ENCODE measurements at regions not wholly inside any gene's neighbourhood (a gene's known extent, or its start where the extent isn't known, plus 50 kb on each side); places are given as distances from the start of the nearest gene placed in this dataset.

DNA sequence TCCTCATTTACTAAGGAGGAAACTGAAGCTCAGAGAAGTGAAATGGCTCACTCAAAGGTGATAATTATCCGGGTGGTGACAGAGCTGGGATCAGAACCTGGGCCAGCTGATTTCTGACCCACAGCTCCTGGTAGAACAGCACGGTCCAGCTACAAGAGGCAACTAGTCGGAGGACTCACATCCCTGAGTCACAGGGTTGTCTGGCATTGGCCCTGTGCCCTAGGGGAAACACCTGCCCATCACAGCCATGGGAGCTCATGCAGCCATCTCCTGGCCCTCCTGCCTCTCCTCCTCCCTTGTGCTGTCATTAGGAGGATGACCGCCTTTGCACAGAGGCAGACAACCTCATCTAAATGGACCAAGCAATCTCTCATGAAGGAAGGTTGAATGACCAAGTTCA is 115.2 kb upstream of the TSPAN5 start:
- ATAC-seq: no peak
- no peak for DNase-seq (ENCODE audit: missing footprints)
- intact Hi-C loops (cut with DNase I): no loop called here

DNA sequence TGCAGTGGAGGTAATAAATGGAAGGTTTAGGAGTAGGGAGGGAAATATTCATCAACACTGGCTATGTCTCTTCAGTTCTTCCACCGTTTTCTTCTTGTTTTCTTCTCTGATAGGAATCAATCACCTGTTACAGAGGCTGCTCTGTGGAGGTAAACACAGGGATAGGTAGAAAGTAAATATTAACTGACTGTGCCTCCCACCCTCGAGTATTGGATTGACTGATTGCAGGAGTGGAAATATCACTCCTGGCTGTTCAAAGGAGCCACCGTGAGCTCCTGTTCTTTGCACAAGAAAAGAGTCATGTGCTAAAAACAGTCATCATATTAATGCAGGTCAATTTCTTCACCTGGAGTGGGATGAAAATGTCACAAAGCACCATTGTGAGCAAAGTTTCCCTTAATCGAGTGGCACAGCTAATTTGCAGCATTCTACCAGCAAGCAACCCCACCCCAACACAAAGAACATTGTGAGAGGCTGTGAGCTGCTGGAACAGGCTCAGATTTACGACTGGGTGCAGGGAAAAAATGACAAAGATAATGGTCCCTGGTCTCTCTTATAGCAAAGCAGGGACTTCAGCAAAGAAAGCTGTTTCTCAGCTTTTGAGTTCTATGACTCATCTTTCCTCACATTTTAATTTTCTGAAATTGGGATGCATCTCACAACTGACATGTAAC is 113.7 kb upstream of the TSPAN5 start:
- DNase-seq (ENCODE audit: missing footprints) (no peak), ATAC-seq (no peak)
- intact Hi-C loops (cut with DNase I): no loop called here

DNA sequence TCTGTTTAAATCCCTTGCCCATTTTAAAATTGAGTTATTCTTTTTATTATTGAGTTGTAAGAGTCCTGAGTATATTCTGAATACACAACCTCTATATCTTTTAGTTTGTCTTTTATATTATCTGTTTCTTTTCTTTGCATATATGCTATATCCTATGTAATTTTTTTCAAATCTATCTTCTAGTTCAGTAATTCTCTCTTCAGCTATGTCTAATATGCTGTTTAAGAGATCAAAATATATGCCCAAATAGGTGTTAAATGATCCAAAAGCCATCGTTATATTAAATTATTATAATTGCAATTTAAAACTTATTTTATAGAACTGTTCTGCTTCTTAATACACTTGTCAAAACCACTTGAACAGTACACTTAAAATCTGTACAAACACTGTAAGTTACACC is 107.4 kb upstream of the TSPAN5 start:
- DNase-seq (ENCODE audit: missing footprints): no peak
- ATAC-seq: no peak
- intact Hi-C loops (cut with DNase I): no loop called here

DNA sequence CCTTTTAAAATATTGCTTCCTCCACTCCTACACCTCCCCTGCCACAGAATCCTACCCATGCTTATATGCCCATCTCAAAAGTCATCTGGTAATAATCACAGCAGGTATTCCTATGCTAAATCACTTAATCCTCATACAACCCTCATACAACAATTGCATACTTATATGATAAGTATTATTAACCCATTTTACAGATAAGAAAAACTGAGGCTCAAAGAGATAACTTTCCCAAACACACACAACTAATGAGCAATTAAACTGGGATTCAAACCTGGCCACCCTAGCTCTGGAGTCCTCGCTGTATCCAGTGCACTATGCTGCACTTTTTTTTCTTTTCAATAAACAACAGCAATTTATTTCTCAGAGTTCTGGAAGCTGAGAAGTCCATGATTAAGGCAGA is 99.8 kb upstream of the TSPAN5 start:
- ATAC-seq (no peak), DNase-seq (ENCODE audit: missing footprints) (no peak)
- intact Hi-C loops (cut with DNase I): no loop called here

DNA sequence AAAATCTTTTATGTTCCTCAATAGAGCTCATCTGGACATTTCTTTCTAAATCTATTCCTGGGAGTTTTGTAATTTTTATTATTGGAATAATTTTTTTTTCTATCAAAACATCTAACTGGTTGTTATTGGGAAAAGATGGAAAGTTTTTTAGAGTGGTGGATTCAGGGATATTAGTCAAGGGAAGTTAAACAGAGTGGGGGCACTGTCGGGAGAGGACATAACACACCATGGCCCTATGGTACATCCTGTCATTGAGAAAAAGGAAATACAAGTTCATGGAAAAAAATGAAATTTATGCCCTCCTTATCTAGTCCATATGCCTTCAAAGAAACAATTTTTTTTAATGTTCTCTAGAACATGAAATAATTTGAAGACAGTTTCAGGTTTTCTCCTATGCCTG is 96.3 kb upstream of the TSPAN5 start:
- no peak for ATAC-seq
- intact Hi-C loops (cut with DNase I): no loop called here

DNA sequence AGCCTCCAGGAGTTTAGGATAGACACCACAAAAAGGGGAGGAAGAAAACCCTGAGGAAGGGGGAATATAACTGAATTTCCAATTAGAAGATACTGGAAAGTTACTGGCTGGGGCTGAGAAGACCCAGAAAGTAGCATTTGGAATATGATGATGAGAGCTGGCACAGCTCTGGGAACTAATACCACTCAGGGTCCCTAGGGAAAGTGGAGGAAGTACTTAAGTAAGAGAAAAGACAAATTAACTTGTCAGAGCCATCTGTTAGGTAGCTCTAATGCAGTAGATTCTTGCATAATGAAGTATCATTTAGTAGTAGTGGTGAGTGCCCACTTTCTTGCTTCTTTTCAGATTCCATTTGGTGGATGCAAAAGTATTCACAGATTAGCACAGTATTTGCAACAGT is 90.8 kb upstream of the TSPAN5 start:
- intact Hi-C loops (cut with DNase I): loop anchor here (10.0 kb wide), 1 partner anchor 656 kb away; no protein-coding TSS in a partner anchor
- DNase-seq (ENCODE audit: missing footprints) (no peak), ATAC-seq (no peak)

More for the DNA sequence above, 96.3 kb upstream of the TSPAN5 start:
- DNase-seq (ENCODE audit: missing footprints): no peak

DNA sequence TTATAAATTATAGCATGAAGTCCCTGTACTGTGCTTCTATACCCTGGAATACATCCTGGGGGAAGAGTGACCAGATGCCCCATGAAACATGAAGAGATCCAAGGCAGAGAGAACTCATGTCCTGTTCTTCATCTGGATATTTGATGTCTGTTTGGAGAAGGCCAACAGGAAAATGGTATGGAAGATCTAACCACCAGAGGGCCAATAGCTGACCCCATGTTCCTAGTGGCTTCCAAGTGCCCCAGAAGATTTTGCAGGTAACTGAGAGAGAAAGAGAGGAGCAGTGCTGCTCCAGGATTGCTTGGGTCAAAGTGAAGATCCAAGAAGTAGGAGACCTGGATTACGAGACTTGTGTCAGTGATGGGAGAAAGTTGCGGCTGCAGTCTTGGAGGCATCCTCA is 90.2 kb upstream of the TSPAN5 start:
- ATAC-seq: no peak
- intact Hi-C loops (cut with DNase I): loop anchor here (10.0 kb wide), 1 partner anchor 656 kb away; no protein-coding TSS in a partner anchor
- DNase-seq (ENCODE audit: missing footprints): no peak

DNA sequence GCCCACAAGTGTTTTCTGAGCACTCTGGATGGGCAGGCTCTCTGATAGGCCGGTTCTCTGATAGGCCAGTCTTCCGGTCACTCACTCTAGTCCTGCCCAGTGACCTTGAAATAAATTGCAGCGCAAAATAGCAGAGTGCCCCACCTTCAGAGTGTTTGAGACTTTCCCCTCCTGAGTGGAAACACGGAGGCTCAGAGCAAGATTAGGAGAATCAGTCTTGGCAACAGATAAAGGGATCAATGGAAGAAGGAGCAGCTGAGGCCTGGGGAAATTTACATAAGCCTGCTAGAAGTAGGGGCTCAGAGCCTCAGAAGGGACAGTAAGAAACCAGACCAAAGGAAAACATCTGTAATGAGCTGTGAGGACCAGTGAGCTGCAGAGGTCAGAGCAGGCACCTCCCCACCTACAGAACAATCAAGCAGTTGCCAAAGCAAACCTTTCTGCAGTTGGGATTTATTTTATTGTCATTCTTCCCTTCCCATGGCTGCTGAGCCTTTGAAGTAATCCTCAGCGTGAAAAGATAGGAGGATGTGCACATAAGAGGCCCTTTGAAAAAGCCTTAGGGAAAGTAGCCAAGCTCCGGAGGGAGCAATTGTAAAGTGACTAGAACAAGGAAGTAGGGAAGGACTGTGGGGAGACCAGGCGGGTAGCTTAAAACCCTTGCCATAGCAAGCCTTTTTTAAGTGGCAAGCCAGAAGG is 89.1 kb upstream of the TSPAN5 start:
- intact Hi-C loops (cut with DNase I): loop anchor here (10.0 kb wide), 1 partner anchor 657 kb away; no protein-coding TSS in a partner anchor
- ATAC-seq: no peak

DNA sequence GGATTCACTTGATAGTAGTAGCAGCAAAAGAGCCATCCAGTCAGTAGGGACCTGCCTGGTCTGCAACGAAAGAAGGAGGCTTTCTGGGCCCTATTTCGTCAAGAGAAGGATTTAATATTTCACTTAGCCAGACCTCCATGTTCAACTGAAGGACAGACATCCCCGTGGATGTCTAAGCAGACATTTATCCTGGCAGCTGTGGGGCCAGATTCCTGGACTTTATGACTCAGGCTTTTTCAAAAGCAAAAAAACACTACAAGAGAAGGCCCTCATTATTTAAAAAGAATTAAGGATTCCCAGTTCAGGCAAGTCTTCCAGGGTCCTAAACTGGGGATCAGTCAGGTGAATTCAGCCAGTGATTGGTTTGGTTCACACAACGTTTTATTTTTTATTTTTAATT is 88.5 kb upstream of the TSPAN5 start:
- DNase-seq (ENCODE audit: missing footprints) (no peak), ATAC-seq (no peak)
- intact Hi-C loops (cut with DNase I): loop anchor here (10.0 kb wide), 1 partner anchor 658 kb away; no protein-coding TSS in a partner anchor

More for the DNA sequence above, 89.1 kb upstream of the TSPAN5 start:
- no peak for DNase-seq (ENCODE audit: missing footprints)

DNA sequence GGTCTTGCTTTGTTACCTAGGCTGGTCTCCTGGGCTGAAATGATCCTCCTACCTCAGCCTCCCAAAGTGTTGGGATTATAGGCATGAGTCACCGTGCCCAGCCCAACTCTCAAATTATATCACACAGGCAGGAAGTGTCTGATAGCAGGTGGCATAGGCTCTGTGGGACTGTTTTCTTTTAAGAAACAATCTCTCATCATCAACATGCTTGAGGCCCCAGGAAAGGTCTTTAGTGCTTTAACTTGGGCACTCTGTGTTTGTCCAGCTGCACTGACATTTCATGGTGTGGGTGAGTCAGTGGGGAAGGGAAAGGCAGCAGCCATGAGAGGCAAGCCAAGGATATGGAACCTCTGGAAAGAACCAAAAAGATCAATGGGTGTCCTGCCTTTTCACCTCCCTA is 88.1 kb upstream of the TSPAN5 start:
- intact Hi-C loops (cut with DNase I): loop anchor here (10.0 kb wide), 1 partner anchor 658 kb away; no protein-coding TSS in a partner anchor
- DNase-seq (ENCODE audit: missing footprints) (no peak), ATAC-seq (no peak)

DNA sequence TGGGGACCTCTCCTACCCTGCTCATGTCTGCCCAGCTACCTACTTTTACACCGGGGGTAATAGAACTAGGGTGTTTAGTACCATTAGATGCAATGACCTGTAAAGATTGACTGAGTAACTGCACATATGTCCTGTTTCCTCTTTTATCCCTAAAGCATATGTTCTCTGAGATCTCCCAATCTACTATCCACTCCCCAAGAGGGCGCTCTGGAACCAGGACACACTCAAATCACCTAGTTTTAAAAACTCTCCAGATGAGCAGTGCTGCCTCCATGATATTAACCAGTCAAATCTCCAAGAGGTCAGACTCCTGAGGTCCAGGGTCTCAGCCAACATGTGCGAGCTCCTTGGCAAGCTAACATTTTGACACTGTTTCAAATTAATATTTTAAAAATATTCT is 87.0 kb upstream of the TSPAN5 start:
- DNase-seq (ENCODE audit: missing footprints) (no peak), ATAC-seq (no peak)
- intact Hi-C loops (cut with DNase I): loop anchor here (10.0 kb wide), 1 partner anchor 659 kb away; no protein-coding TSS in a partner anchor

DNA sequence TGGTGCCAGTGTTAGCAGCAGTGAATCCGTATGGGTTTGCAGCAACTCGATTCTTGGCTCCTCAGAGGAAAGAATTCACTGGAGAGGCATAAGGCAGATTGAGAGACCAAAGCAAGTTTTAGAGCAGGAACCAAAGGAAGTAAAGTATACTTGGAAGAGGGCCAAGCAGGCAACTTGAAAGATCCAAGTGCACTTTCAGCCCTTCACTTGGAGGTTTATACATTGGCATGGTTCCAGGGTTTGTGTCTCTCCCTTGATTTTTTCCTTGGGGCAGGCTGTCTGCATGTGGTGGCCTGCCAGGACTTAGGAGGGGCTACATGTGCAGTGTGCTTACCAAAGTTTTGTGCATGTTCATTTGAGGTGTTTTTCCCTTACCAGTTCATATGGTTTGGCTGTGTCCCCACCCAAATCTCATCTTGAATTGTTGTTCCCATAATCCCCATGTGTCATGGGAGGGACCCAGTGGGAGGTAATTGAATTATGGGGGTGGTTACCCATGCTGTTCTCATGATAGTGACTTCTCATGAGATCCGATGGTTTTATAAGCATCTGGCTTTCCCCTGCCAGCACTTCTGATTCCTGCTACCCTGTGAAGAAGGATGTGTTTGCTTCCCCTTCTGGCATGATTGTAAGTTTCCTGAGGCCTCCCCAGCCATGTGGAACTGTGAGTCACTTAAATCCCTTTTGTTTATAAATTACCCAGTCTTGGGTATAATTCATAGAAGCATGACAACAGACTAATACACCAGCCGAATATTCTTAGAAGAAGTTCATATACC is 86.2 kb upstream of the TSPAN5 start:
- intact Hi-C loops (cut with DNase I): loop anchor here (10.0 kb wide), 1 partner anchor 660 kb away; no protein-coding TSS in a partner anchor
- no peak for ATAC-seq

DNA sequence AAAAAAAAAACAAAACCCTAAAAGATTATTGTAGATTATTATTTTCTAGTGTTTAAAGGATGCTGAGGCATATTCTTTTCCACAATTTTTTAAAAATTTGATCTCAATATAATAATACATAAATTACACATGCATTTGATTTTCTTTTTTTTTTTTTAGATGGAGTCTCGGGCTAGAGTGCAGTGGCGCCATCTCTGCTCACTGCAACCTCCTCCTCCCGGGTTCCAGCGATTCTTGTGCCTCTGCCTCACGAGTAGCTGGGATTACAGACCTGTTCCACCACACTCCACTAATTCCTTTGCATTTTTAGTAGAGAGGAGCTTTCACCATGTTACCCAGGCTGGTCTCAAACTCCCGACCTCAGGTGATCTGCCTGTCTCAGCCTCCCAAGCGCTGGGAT is 83.5 kb upstream of the TSPAN5 start:
- ATAC-seq (no peak), DNase-seq (ENCODE audit: missing footprints) (no peak)
- intact Hi-C loops (cut with DNase I): loop anchor here (10.0 kb wide), 1 partner anchor 663 kb away; no protein-coding TSS in a partner anchor

More for the DNA sequence above, 86.2 kb upstream of the TSPAN5 start:
- DNase-seq (ENCODE audit: missing footprints): no peak

DNA sequence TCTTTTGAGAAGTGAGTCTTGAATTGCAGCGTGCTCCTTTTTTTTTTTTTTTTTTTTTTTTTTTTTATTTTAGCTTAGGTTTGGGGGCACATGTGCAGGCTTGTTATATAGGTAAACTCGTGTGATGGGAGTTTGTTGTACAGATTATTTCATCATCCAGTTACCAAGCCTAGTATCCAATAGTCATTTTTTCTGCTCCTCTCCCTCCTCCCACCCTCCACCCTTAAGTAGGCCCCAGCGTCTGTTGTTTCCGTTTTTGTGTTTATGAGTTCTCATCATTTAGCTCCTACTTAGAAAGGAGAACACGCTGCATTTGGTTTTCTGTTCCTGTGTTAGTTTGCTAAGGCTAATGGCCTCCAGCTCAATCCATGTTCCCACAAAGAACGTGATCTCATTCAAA is 81.3 kb upstream of the TSPAN5 start:
- DNase-seq (ENCODE audit: missing footprints): no peak
- ATAC-seq: no peak
- intact Hi-C loops (cut with DNase I): loop anchor here (10.0 kb wide), 1 partner anchor 665 kb away; no protein-coding TSS in a partner anchor

DNA sequence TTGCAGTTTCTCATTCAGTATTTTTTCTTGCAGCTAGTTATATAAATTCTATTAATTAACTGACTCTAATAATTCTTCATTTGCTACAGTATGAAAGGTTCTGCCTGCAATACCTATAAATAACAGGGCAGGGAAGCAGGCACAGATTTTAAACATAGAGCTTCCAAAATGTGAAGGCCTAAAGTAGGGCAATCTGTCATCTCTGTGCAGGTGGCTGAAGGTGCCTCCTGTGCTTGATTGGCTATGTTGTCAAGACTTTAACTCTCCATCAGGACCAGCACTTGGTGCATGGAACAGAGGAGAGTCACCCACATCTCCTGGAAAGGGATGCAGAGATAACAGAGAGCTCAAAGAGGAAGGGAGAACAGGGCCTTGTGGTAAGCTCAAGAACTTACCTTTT is 75.2 kb upstream of the TSPAN5 start:
- no peak for DNase-seq (ENCODE audit: missing footprints)
- ATAC-seq: no peak
- intact Hi-C loops (cut with DNase I): no loop called here

DNA sequence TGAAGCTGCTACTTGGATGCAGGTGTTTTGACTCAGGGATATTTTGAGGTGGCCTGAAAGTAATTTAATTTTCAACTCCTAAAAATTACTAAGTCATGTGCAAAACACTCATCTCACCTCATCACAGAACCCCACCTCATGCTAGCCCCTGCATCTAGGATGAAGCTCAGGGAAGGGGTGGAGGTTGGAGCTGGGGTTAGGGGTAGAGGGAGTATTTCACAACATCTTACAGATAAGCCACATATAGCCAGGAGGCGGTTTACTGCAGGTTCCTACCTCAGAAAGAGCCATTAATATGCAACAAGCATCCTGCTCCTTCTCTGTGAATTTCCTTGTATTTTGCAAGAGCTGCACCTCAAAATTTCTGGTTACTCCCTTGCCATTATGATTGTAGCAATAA is 70.5 kb upstream of the TSPAN5 start:
- DNase-seq (ENCODE audit: missing footprints) (no peak), ATAC-seq (no peak)
- intact Hi-C loops (cut with DNase I): no loop called here

DNA sequence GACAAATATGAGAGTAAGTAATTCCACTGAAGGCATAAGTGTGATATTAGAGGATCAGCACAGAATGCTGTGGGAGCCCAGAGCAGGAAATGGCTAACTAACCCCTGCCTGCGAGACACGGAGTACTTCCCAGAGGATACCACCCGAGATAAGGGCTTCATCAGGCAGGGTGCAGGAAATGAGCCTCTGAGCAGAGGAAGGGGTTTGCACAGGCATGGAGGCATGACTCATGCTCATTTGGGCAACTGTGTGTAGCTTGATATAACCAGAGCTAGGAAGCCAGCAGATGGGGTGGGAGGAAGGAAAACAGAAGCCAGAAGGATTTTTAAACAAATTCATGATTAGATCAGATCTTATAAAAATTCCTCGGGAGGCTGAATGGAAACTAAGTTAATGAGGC is 70.0 kb upstream of the TSPAN5 start:
- intact Hi-C loops (cut with DNase I): no loop called here
- no peak for DNase-seq (ENCODE audit: missing footprints)
- no peak for ATAC-seq

DNA sequence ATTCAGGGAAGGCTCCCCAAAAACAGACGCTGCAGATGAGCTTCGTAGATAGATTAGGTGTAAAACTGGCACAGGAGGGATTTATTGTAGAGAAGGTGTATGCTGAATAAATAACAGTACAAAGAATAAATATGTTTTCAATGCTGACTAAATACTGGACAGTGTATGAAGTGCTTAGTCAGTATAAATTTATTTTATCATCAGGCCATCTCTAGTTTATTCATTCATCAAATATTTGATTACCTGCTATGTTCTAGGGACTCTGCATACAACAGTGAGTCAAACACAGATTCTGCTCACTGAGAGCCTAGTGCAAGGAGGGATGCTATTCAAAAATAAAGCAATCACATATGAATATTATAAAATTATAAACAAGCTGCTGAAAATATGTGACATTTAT is 63.6 kb upstream of the TSPAN5 start:
- DNase-seq (ENCODE audit: missing footprints) (no peak), ATAC-seq (no peak)
- intact Hi-C loops (cut with DNase I): no loop called here

DNA sequence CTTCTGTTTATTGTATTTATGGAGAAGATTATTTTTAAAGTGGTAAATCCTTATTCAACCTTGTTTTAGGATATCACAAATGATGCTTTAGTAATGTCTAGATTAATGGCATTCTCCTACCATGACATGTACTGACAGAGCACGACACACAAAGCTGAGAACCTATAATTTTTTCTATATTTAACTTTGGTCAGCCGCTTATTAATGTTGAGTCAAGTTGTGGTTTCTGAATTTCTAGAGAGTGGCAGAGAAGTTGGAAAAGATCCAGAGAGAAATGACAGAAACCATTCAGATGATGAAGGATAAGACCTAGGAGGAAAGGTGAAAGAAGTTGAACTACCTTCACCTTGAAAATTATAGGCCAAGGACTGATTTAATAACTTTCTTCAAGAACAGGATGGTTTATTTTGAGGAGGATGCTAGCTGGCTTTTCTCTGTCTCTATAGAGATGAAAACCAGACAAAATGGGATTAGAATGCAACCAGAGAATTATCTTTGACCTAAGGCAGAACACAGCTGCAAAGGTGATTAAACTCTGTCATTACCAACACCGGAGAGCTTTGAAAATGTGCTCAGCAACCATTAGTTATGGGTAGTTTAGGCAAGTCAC is 62.6 kb upstream of the TSPAN5 start:
- intact Hi-C loops (cut with DNase I): no loop called here
- ATAC-seq (no peak), DNase-seq (ENCODE audit: missing footprints) (no peak)
